Heart left ventricle (tissue), 16 donors: ENCODE measurements at regions not wholly inside any gene's neighbourhood (a gene's known extent, or its start where the extent isn't known, plus 50 kb on each side); places are given as distances from the start of the nearest gene placed in this dataset.

Experiments used
- ATAC-seq, 4 donors: fragments of 200-7000 bp; cut with Tn5 transposase; one replicate each; pipeline ENCODE4 v1.9.1; 2020 to 2022; ENCODE audit warnings: moderate library complexity in 4 of 4, mild to moderate bottlenecking in 3 of 4, moderate number of reproducible peaks in 1 of 4
- DNase-seq, 5 donors: peaks; one replicate each; pipeline ENCODE4 v3.0.0-alpha.2; 2020
- H3K27ac ChIP-seq, 12 donors: fragments of 200-600 bp; sonication (generic) in 4 of 12; one replicate each; pipeline versions ENCODE4 v1.5.0 to v1.8.0; 2016 to 2022; ENCODE audit warnings: mild to moderate bottlenecking in 2 of 12
- H3K27me3 ChIP-seq, 9 donors: fragments of 200-600 bp; sonication (generic) in 2 of 9; one replicate each; pipeline versions ENCODE4 v1.5.1 to v1.8.0; 2016 to 2022; ENCODE audit warnings: mild to moderate bottlenecking in 3 of 9
- H3K36me3 ChIP-seq, 9 donors: fragments of 200-600 bp; sonication (generic) in 2 of 9; one replicate each; pipeline versions ENCODE4 v1.5.0 to v1.8.0; 2018 to 2022; ENCODE audit warnings: mild to moderate bottlenecking in 2 of 9
- H3K4me1 ChIP-seq, 12 donors: fragments of 200-600 bp; sonication (generic) in 4 of 12; one replicate each; pipeline versions ENCODE4 v1.5.0 to v1.8.0; 2016 to 2022; ENCODE audit warnings: mild to moderate bottlenecking in 3 of 12
- H3K4me3 ChIP-seq, 12 donors: fragments of 200-600 bp; sonication (generic) in 4 of 12; one replicate each; pipeline versions ENCODE4 v1.5.0 to v1.8.0; 2017 to 2022; ENCODE audit warnings: mild to moderate bottlenecking in 9 of 12, moderate library complexity in 4 of 12
- H3K9me3 ChIP-seq, 12 donors: fragments of 200-600 bp; sonication (generic) in 4 of 12; one replicate each; pipeline versions ENCODE4 v1.5.0 to v1.8.0; 2016 to 2022; ENCODE audit warnings: mild to moderate bottlenecking in 1 of 12
- POLR2A ChIP-seq, 2 donors: fragments of 450-650 bp; IDR thresholded peaks; one replicate each; pipeline ENCODE4 v1.6.1; 2017; ENCODE audit warnings: antibody characterized with exemption in 2 of 2, mild to moderate bottlenecking in 2 of 2, moderate library complexity in 2 of 2
- WGBS, 4 donors: extraction: QIAGEN DNeasy Blood & Tissue Kit in 2 of 4; methylation state at CpG; one replicate each; pipeline versions ENCODE4 v1.1.5 to v1.1.7; 2013 to 2018; 5-methylcytosine and 5-hydroxymethylcytosine counted together
- intact Hi-C, 10 donors: fragments of 100-400 bp; cut with DNase I; formaldehyde crosslinking; loops; one replicate each; pipeline versions ENCODE4 v1.11.1 to v1.14.2; 2022
- TF ChIP-seq, protein P1 (sequence below), 12 donors: fragments of 200-600 bp; sonication (generic) in 4 of 12; IDR thresholded peaks; one replicate each; pipeline versions ENCODE4 v1.5.0 to v1.8.0; 2018 to 2022; ENCODE audit warnings: antibody characterized with exemption in 12 of 12, mild to moderate bottlenecking in 5 of 12
- donor health status: ischemic (EF 13 %, LVEDD 7.1; RV severe dilation, severe dysfunction).
- donor health status: healthy with polysubstance abuse.
- donor health status: DM: no; HTN: yes; CAD: no.
- donor health status: DM: no; HTN: no; CAD: no.
- donor health status: ischemic (EF 25% LVEDD 6.9; RV normal size, moderate dysfunction).
- donor health status: ischemic (EF 25% LVEDD 5.7; RV mildly dilated, moderate dysfunction).
- donor health status: healthy.
- donor health status: DM: yes; HTN: yes; CAD: no.
- donor health status: ischemic (EF 35%, LVEDD 5.7; RV mildly dilated, moderate dysfunction).
- donor health status: nonischemic (EF 11% LVEDD 7.7; RV severe dilation, severe dysfunction).
- donor health status: DM: yes; HTN: yes; CAD: no.
- donor health status: PGD.
- donor health status: ischemic (EF 29% LVEDD 5.4; RV normal size, mild dysfunction).
- donor health status: nonischemic (EF 23%, LVEDD 6.1; RV moderate dilation, normal function).

DNA sequence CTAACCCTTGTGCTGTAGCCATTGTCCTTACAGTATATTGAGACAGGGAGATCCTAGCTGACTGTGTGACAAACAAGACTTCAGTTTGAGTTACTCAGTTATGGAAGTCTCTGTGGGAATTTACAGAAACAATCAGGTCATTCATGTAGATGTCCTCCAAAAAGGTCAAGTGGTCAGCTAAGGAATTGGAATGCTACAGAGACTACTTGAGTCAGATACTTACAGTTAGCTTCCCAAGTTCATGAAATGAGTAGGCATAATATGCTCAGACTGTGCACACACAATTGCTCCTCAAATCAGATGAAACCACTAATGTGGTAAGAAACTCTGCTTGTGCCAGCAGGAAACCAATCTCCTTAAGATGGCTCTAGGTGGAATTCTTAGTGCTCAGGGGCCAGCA is 985.7 kb downstream of the NSUN3 start:
- Histone ChIP-seq H3K27me3 (no peaks in the 10 kb centered on the region), H3K36me3 (no peaks in the 10 kb centered on the region), H3K4me1 (no peaks in the 10 kb centered on the region), H3K27ac (no peak overlapping the region), H3K9me3 (peaks cover 0 to under 1% (median 0%) of the 10 kb centered on the region in 12 donors), H3K4me3 (no peak overlapping the region)
- TF ChIP-seq, protein P1, sequence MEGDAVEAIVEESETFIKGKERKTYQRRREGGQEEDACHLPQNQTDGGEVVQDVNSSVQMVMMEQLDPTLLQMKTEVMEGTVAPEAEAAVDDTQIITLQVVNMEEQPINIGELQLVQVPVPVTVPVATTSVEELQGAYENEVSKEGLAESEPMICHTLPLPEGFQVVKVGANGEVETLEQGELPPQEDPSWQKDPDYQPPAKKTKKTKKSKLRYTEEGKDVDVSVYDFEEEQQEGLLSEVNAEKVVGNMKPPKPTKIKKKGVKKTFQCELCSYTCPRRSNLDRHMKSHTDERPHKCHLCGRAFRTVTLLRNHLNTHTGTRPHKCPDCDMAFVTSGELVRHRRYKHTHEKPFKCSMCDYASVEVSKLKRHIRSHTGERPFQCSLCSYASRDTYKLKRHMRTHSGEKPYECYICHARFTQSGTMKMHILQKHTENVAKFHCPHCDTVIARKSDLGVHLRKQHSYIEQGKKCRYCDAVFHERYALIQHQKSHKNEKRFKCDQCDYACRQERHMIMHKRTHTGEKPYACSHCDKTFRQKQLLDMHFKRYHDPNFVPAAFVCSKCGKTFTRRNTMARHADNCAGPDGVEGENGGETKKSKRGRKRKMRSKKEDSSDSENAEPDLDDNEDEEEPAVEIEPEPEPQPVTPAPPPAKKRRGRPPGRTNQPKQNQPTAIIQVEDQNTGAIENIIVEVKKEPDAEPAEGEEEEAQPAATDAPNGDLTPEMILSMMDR (IDR thresholded peaks at IDR 0.05) = no peak
- no peak for TF ChIP-seq POLR2A (IDR thresholded peaks at IDR 0.05)
- intact Hi-C loops = no loop called here
- no peak for DNase-seq
- ATAC-seq = no peak

DNA sequence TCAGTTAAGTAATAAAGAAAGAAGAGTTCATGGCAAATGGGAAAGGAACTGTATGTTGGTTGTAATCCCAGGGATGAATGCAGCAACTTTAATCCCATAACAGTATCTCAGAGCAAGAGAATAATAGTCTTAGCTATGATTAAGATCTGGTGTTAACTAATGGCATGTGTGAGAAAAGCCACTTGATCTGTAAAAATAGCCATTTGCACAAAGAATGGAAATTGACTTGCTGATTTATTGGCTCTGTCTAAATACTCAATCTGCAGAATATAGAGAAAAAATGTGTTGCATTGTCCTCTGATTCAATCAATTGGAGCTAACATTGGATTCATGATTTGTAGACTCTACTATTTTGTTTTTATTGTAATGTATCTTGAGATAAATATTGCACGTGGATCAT is 987.0 kb downstream of the NSUN3 start:
- WGBS, 4 donors = 31 to 48% (median 39%) methylated on average over 1 of the region's 1 CpG
- intact Hi-C loops = no loop called here
- no peak for ATAC-seq

DNA sequence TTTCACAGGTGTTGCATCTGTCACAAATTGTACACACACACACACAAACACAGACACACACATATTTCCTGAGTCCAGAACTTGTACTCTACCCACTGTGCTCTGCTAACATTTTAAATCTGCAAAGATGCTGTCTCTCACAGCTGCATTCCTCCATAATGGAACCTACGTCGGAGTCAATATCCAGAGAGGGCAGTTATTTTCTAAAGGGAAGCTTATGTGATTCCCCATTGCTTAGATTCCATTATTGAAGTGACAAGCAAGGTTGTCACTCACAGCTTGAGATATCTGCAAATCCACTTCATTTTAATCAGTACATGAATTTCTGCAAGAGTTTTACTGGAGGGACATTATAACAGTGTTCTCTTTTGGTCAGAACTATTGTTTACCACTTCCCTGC is 992.4 kb downstream of the NSUN3 start:
- DNase-seq = no peak
- ATAC-seq = no peak
- Histone ChIP-seq H3K9me3 (peaks cover 0 to 8% (median 0%) of the 10 kb centered on the region in 12 donors), H3K4me3 (no peak overlapping the region), H3K36me3 (no peaks in the 10 kb centered on the region), H3K4me1 (no peaks in the 10 kb centered on the region), H3K27ac (no peak overlapping the region), H3K27me3 (no peaks in the 10 kb centered on the region)
- TF ChIP-seq, protein P1 (IDR thresholded peaks at IDR 0.05) = no peak
- no peak for TF ChIP-seq POLR2A (IDR thresholded peaks at IDR 0.05)
- intact Hi-C loops = no loop called here
- 55 to 65% (median 63%) methylated on average over 2 of the region's 2 CpGs for WGBS, 4 donors

More for the DNA sequence above, 987.0 kb downstream of the NSUN3 start:
- Histone ChIP-seq H3K4me3 (no peak overlapping the region), H3K4me1 (no peaks in the 10 kb centered on the region), H3K9me3 (peaks cover 0 to 8% (median 0%) of the 10 kb centered on the region in 12 donors), H3K36me3 (no peaks in the 10 kb centered on the region), H3K27me3 (no peaks in the 10 kb centered on the region), H3K27ac (no peak overlapping the region)
- TF ChIP-seq, protein P1 (IDR thresholded peaks at IDR 0.05) = no peak
- no peak for TF ChIP-seq POLR2A (IDR thresholded peaks at IDR 0.05)
- no peak for DNase-seq

DNA sequence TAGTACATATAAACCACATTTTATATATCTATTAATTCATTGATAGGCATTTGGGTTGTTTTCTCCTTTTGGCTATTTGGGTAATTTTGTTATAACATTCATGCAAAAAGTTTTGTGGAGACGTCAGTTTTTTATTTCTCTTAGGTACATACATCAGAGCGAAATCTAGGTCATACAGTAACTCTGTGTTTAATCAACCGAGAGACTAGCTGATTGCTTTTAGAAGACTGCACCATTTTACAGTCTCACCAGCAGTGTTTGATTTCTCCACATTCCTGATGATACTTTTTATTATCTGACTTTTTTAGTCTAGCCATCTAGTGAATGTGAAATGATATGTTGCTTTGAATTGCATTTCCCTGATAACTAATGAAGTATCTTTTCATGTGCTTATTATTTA is 1019.3 kb downstream of the NSUN3 start:
- no peak for TF ChIP-seq POLR2A (IDR thresholded peaks at IDR 0.05)
- TF ChIP-seq, protein P1 (IDR thresholded peaks at IDR 0.05) = no peak
- H3K27ac ChIP-seq = no peak overlapping the region
- H3K4me3 ChIP-seq = no peak overlapping the region
- H3K9me3 ChIP-seq = no peaks in the 10 kb centered on the region
- H3K27me3 ChIP-seq = no peaks in the 10 kb centered on the region
- no peak for DNase-seq
- WGBS, 4 donors = 84 to 92% (median 87%) methylated on average over 3 of the region's 3 CpGs
- H3K4me1 ChIP-seq = no peaks in the 10 kb centered on the region
- no peak for ATAC-seq
- intact Hi-C loops = no loop called here
- no peaks in the 10 kb centered on the region for H3K36me3 ChIP-seq
